K562 (cell line): ENCODE measurements at regions not wholly inside any gene's neighbourhood (a gene's known extent, or its start where the extent isn't known, plus 50 kb on each side); places are given as distances from the start of the nearest gene placed in this dataset.

Source experiments
- ATAC-seq: fragments of 200-7000 bp; cut with Tn5 transposase; 3 replicates; pipeline ENCODE4 v1.9.1; 2020; ENCODE audit warnings: moderate library complexity
- BruUV-seq: library from RNA; stranded (reverse); fragments of 400-500 nt; replicated peaks from 2 replicates; lab custom pipeline; 2021; lab: Mats Ljungman, UMichigan
- CTCF ChIA-PET: fragments of 300-600 bp; formaldehyde crosslinking; extraction: SDS; loops from one replicate; lab custom pipeline; 2021; ENCODE audit warnings: low intra/inter-chr PET ratio; lab: Yijun Ruan, JAX
- POLR2A ChIA-PET: fragments of 300-600, 350-650 bp; sonication (Branson Sonifier 250); formaldehyde crosslinking; extraction: SDS; loops from one replicate; lab custom pipeline; 2021; ENCODE audit warnings: antibody characterized with exemption, inconsistent platforms; lab: Yijun Ruan, JAX
- DNase-seq, 4 experiments: peaks; one replicate each; pipeline versions ENCODE4 v3.0.0 to v3.0.0-alpha.2; 2011 to 2018; ENCODE audit warnings: low spot score in 3 of 4, mixed read lengths in 3 of 4; ENCODE audit errors: extremely low read depth in 1 of 4
- FAIRE-seq: peaks from 2 replicates; lab custom pipeline; 2011; peaks lifted over from hg19 to GRCh38; lab: Jason Lieb, UNC
- H2AFZ ChIP-seq: 2 replicates; pipeline ENCODE4 v1.6.0; 2011; ENCODE audit warnings: low read depth, low read length, control low read depth, inconsistent platforms
- H3K27ac ChIP-seq: fragments of 200-600 bp; 3 replicates; pipeline ENCODE4 v1.8.0; 2011; ENCODE audit warnings: low read depth, mild to moderate bottlenecking, control low read depth, inconsistent platforms, low read length, moderate library complexity, mixed read lengths; ENCODE audit errors: extremely low read depth
- H3K27me3 ChIP-seq, 2 experiments: fragments of 300-600 bp in 1 of 2; 2 replicates in 1 of 2; 3 replicates in 1 of 2; pipeline versions ENCODE4 v1.6.0 to v1.8.0; 2011; ENCODE audit warnings: inconsistent platforms in 2 of 2, low read length in 2 of 2, mild to moderate bottlenecking in 1 of 2, mixed read lengths in 1 of 2, moderate library complexity in 1 of 2; ENCODE audit not compliant: control insufficient read depth in 2 of 2, insufficient read depth in 2 of 2
- H3K36me3 ChIP-seq: fragments of 300-600 bp; 3 replicates; pipeline ENCODE4 v1.8.0; 2011; ENCODE audit warnings: mild to moderate bottlenecking, low read length, inconsistent platforms; ENCODE audit not compliant: control insufficient read depth, insufficient read depth
- H3K4me1 ChIP-seq, 2 experiments: fragments of 200-600 bp in 1 of 2; replicated peaks in 1 of 2; 2 replicates in 1 of 2; 3 replicates in 1 of 2; pipeline versions ENCODE4 v1.5.1 to v1.8.0; 2011; ENCODE audit warnings: inconsistent platforms in 2 of 2, low read length in 2 of 2, mild to moderate bottlenecking in 1 of 2, mixed read lengths in 1 of 2, moderate library complexity in 1 of 2; ENCODE audit not compliant: control insufficient read depth in 2 of 2, insufficient read depth in 2 of 2
- H3K4me2 ChIP-seq: 2 replicates; pipeline ENCODE4 v1.6.1; 2011; ENCODE audit warnings: low read length, control low read depth, inconsistent platforms, mixed read lengths; ENCODE audit not compliant: insufficient read depth
- H3K4me3 ChIP-seq: fragments of 200-600 bp; sonication (generic), shearing (Covaris generic); 2 replicates; pipeline ENCODE4 v1.5.1; 2016; ENCODE audit warnings: control low read depth, inconsistent platforms
- H3K79me2 ChIP-seq: fragments of 200-600 bp; 3 replicates; pipeline ENCODE4 v1.8.0; 2011; ENCODE audit warnings: low read length, inconsistent platforms; ENCODE audit not compliant: control insufficient read depth, insufficient read depth
- H3K9ac ChIP-seq, 2 experiments: 2 replicates each; pipeline versions ENCODE4 v1.6.0 to v1.6.1; 2011; ENCODE audit warnings: low read depth in 2 of 2, low read length in 2 of 2, control low read depth in 1 of 2, inconsistent platforms in 1 of 2, mild to moderate bottlenecking in 1 of 2, mixed read lengths in 1 of 2; ENCODE audit not compliant: insufficient read depth in 1 of 2
- H3K9me1 ChIP-seq: one replicate; pipeline ENCODE4 v1.6.0; 2011; ENCODE audit warnings: inconsistent platforms, mild to moderate bottlenecking, low read length, moderate library complexity; ENCODE audit not compliant: control insufficient read depth, insufficient read depth
- H3K9me3 ChIP-seq: replicated peaks from 2 replicates; pipeline ENCODE4 v1.5.1; 2011; ENCODE audit warnings: low read depth, low read length, inconsistent platforms; ENCODE audit not compliant: control insufficient read depth, insufficient read depth
- H4K20me1 ChIP-seq: replicated peaks from 2 replicates; pipeline ENCODE4 v1.6.1; 2011; ENCODE audit warnings: low read length, inconsistent platforms, mixed read lengths; ENCODE audit not compliant: control insufficient read depth, insufficient read depth
- CBX3 ChIP-seq, 2 experiments: IDR thresholded peaks; 1 replicate in 1 of 2; 2 replicates in 1 of 2; pipeline ENCODE4 v1.6.1; 2012; ENCODE audit warnings: inconsistent platforms in 2 of 2, low read length in 2 of 2, borderline replicate concordance in 1 of 2, control low read depth in 1 of 2
- CCAR2 ChIP-seq: fragments of 200-400 bp; formaldehyde crosslinking; IDR thresholded peaks from 2 replicates; pipeline ENCODE4 v1.6.1; 2017; ENCODE audit warnings: mild to moderate bottlenecking, low read depth, low read length
- ELF1 ChIP-seq: fragments of 200-800 bp; sonication (Bioruptor generic); IDR thresholded peaks from 2 replicates; pipeline ENCODE4 v1.6.1; 2016; ENCODE audit warnings: missing genetic modification characterization, missing compliant biosample characterization
- EP300 ChIP-seq: IDR thresholded peaks from 2 replicates; pipeline ENCODE4 v1.6.1; 2012; ENCODE audit warnings: low read length, improper control_type of control experiment
- HDAC6 ChIP-seq: IDR thresholded peaks from 2 replicates; pipeline ENCODE4 v1.6.1; 2012; ENCODE audit warnings: low read depth, mild to moderate bottlenecking, control low read depth, inconsistent platforms, low read length, moderate library complexity
- MNT ChIP-seq, 2 experiments: fragments of 450-650 bp; conservative IDR thresholded peaks; 2 replicates each; pipeline ENCODE4 v1.6.1; 2017; ENCODE audit warnings: mild to moderate bottlenecking in 2 of 2, moderate library complexity in 2 of 2
- MTA3 ChIP-seq: fragments of 450-650 bp; formaldehyde crosslinking; IDR thresholded peaks from 2 replicates; pipeline ENCODE4 v1.6.1; 2017; ENCODE audit warnings: mild to moderate bottlenecking, borderline replicate concordance
- MXI1 ChIP-seq: IDR thresholded peaks from 2 replicates; pipeline ENCODE4 v1.6.1; 2011; ENCODE audit warnings: low read depth, mild to moderate bottlenecking, improper control_type of control experiment, low read length
- NCOA1 ChIP-seq: fragments of 450-650 bp; IDR thresholded peaks from 2 replicates; pipeline ENCODE4 v1.6.1; 2016; ENCODE audit warnings: low read depth
- NCOA4 ChIP-seq: fragments of 450-650 bp; IDR thresholded peaks from 2 replicates; pipeline ENCODE4 v1.6.1; 2018; ENCODE audit warnings: mild to moderate bottlenecking; ENCODE audit not compliant: partially characterized antibody
- PREB ChIP-seq: sonication (generic); formaldehyde crosslinking; IDR thresholded peaks from 2 replicates; pipeline ENCODE4 v1.8.1; 2023; ENCODE audit warnings: mild to moderate bottlenecking, missing genetic modification reagents
- RBM14 ChIP-seq: fragments of 200-400 bp; formaldehyde crosslinking; IDR thresholded peaks from 2 replicates; pipeline ENCODE4 v1.6.1; 2018; ENCODE audit warnings: low read depth, mild to moderate bottlenecking, low read length, moderate library complexity, borderline replicate concordance; ENCODE audit not compliant: insufficient read depth
- RNF2 ChIP-seq: sonication (generic); IDR thresholded peaks from 2 replicates; pipeline ENCODE4 v1.6.1; 2016
- SRSF1 ChIP-seq: fragments of 200-400 bp; formaldehyde crosslinking; IDR thresholded peaks from 2 replicates; pipeline ENCODE4 v1.6.1; 2017; ENCODE audit warnings: mild to moderate bottlenecking, low read depth, low read length, moderate library complexity
- ZBTB49 ChIP-seq: sonication (generic); formaldehyde crosslinking; IDR thresholded peaks from 2 replicates; pipeline ENCODE4 v1.8.0; 2022; ENCODE audit warnings: missing genetic modification reagents, mild to moderate bottlenecking, borderline replicate concordance
- ZNF282 ChIP-seq: sonication (generic); formaldehyde crosslinking; IDR thresholded peaks from 2 replicates; pipeline ENCODE4 v1.8.1; 2023; ENCODE audit warnings: missing genetic modification reagents
- ZNF57 ChIP-seq: fragments of 450-650 bp; formaldehyde crosslinking; IDR thresholded peaks from 2 replicates; pipeline ENCODE4 v1.4.0; 2020; ENCODE audit warnings: mild to moderate bottlenecking, moderate library complexity
- ZSCAN29 ChIP-seq: fragments of 450-650 bp; IDR thresholded peaks from 2 replicates; pipeline ENCODE4 v1.6.1; 2017
- WGBS: fragments of 100-300 bp; shearing (Covaris generic); methylation state at CpG from one replicate; pipeline ENCODE4 v1.1.6; 2016; ENCODE audit warnings: low coverage, mixed read lengths; ENCODE audit not compliant: insufficient coverage; ENCODE audit errors: missing lambda C conversion rate; 5-methylcytosine and 5-hydroxymethylcytosine counted together
- in situ Hi-C: fragments of 300-500 bp; cut with MboI; formaldehyde crosslinking; loops from 4 replicates; pipeline ENCODE4 v1.15.0; 2018; ENCODE audit warnings: inconsistent platforms, mixed read lengths
- intact Hi-C: fragments of 100-400 bp; cut with micrococcal nuclease; formaldehyde crosslinking; loops from 2 replicates; pipeline ENCODE4 v1.14.2; 2022

- no peak for TF ChIP-seq ZBTB49 (CRISPR knock-in tag)
- TF ChIP-seq ZNF57: no peak
- no peak for TF ChIP-seq EP300
- no peak for TF ChIP-seq RNF2
- TF ChIP-seq ELF1 (tag): no peak
- no peak for TF ChIP-seq ZSCAN29
Observed at GRCh38 chr5:66362687-66363086, 218.6 kb downstream of the SREK1 start (continued).

- H3K9me3 ChIP-seq: no peaks in the 10 kb centered on the region
- in situ Hi-C loops: no loop called here
- H3K4me3 ChIP-seq: no peak overlapping the region
- H2AFZ ChIP-seq: no peak overlapping the region
- no peak for TF ChIP-seq ZNF282
- no peak for TF ChIP-seq HDAC6
- TF ChIP-seq PREB (CRISPR knock-in tag): no peak
- TF ChIP-seq SRSF1: no peak
- no peak for TF ChIP-seq CBX3 (IDR thresholded peaks at IDR 0.05; ENCODE audit: borderline replicate concordance in 1 of 2, low read length in 2 of 2)
- no peak for TF ChIP-seq NCOA1
- TF ChIP-seq NCOA4: no peak
- TF ChIP-seq MXI1: no peak
- no peak for TF ChIP-seq RBM14
- TF ChIP-seq MTA3: no peak
- TF ChIP-seq MNT (conservative IDR thresholded peaks at IDR 0.05): no peak
- no peak for TF ChIP-seq CCAR2
- H3K9me1 ChIP-seq: no peaks in the 10 kb centered on the region
- no peaks in the 10 kb centered on the region for H3K4me1 ChIP-seq
- no peak for ATAC-seq
- H3K27me3 ChIP-seq: no peaks in the 10 kb centered on the region; a peak in 2 of 5 replicates
- intact Hi-C loops: no loop called here
- no peaks in the 10 kb centered on the region for H3K79me2 ChIP-seq
- WGBS: 0% methylated on average over 2 of the region's 2 CpGs
- ChIA-PET CTCF (no interaction called here), POLR2A (no interaction called here)
- H3K9ac ChIP-seq: no peak overlapping the region
- FAIRE-seq: no peak
- H3K36me3 ChIP-seq: no peaks in the 10 kb centered on the region
- H3K4me2 ChIP-seq: no peak overlapping the region
- no peak overlapping the region for H3K27ac ChIP-seq
- DNase-seq: no peak
- BruUV-seq: no TSS peak
- no peaks in the 10 kb centered on the region for H4K20me1 ChIP-seq
Observed at GRCh38 chr5:66363097-66363496, 219.0 kb downstream of the SREK1 start.
